Choroid plexus epithelial cell (primary cell): ENCODE measurements at regions not wholly inside any gene's neighbourhood (a gene's known extent, or its start where the extent isn't known, plus 50 kb on each side); places are given as distances from the start of the nearest gene placed in this dataset.
A peak's percentile ranks its signal among the peaks of the same experiment; 100 is the strongest.

Experiments used
- DNase-seq: peaks from one replicate; pipeline ENCODE4 v3.0.0-alpha.2; 2010; ENCODE audit warnings: low read depth
- H3K4me3 ChIP-seq: 2 replicates; pipeline ENCODE4 v1.5.1; 2011; ENCODE audit warnings: low read depth, mild to moderate bottlenecking, control low read depth, low read length, moderate library complexity
- TF ChIP-seq, protein P1 (sequence below): conservative IDR thresholded peaks from 2 replicates; pipeline ENCODE4 v1.5.1; 2011; ENCODE audit warnings: low read depth, mild to moderate bottlenecking, control low read depth, inconsistent platforms, low read length, moderate library complexity

- H3K4me3 ChIP-seq = no peak overlapping the region
- TF ChIP-seq, protein P1, sequence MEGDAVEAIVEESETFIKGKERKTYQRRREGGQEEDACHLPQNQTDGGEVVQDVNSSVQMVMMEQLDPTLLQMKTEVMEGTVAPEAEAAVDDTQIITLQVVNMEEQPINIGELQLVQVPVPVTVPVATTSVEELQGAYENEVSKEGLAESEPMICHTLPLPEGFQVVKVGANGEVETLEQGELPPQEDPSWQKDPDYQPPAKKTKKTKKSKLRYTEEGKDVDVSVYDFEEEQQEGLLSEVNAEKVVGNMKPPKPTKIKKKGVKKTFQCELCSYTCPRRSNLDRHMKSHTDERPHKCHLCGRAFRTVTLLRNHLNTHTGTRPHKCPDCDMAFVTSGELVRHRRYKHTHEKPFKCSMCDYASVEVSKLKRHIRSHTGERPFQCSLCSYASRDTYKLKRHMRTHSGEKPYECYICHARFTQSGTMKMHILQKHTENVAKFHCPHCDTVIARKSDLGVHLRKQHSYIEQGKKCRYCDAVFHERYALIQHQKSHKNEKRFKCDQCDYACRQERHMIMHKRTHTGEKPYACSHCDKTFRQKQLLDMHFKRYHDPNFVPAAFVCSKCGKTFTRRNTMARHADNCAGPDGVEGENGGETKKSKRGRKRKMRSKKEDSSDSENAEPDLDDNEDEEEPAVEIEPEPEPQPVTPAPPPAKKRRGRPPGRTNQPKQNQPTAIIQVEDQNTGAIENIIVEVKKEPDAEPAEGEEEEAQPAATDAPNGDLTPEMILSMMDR = no peak
- no peak for DNase-seq
Observed at GRCh38 chr13:47038188-47038587, 141.3 kb upstream of the HTR2A start.

GRCh38 chr13:47036294-47037008, 139.6 kb upstream of the HTR2A start:
- no peak overlapping the region for H3K4me3 ChIP-seq
- TF ChIP-seq, protein P1 = no peak
- no peak for DNase-seq

DNA sequence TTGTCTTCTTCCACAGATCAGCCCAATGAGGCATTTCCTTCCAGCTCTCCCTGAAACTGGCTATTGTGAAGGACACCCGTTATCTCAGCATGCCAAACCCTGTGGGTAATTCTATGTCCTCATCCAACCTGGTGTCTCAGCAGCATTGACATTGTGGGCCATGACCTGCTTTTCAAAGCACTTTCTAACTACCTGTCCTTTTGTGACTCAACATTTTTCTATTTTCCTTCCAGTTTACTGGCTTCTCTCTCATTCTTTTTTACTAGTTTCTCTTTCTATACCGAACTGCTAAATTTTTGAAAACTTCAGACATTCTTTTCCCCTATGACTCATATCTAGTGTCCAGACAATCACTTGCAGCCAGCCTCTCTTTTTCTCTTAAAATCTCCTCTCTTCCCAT, 136.4 kb upstream of the HTR2A start:
- peak overlapping the region; percentile 52 for H3K4me3 ChIP-seq
- peak; percentile 64 for DNase-seq

GRCh38 chr13:47027780-47028437, 131.1 kb upstream of the HTR2A start:
- H3K4me3 ChIP-seq = no peak overlapping the region
- TF ChIP-seq, protein P1 = no peak
- DNase-seq = peak; percentile 21

More for the DNA sequence above, 136.4 kb upstream of the HTR2A start:
- TF ChIP-seq, protein P1 = no peak

DNA sequence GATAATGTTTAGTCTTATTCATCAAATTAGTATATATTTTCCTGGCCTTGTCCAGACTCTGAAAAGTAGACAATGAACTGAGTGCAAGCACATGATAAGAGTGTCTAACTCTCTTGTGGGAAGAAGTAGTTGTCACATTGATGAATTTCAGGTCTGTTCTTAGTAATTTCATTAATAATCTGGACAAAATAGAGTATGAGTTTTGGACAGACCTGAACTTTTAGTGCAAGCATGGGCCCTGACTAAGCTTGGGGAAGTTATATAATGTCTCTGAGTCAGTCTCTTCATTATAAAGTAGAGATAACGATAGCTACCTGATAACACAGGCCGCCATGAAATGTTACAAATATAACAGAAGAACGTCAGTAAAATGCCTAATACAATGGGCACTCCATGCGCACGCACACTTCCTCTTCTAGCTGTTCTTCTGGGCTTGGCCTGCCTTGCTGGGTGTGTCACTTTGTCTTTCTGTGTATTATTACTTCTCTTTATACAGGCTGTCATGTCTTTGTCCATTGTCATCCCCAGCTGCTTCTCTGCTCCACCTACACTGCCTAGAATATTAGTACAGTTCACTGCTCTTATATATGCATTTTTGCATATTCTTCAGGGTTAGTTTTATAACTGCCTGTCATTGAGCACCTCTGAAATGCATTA, 129.1 kb upstream of the HTR2A start:
- H3K4me3 ChIP-seq = no peak overlapping the region
- no peak for DNase-seq
- TF ChIP-seq, protein P1 = no peak

DNA sequence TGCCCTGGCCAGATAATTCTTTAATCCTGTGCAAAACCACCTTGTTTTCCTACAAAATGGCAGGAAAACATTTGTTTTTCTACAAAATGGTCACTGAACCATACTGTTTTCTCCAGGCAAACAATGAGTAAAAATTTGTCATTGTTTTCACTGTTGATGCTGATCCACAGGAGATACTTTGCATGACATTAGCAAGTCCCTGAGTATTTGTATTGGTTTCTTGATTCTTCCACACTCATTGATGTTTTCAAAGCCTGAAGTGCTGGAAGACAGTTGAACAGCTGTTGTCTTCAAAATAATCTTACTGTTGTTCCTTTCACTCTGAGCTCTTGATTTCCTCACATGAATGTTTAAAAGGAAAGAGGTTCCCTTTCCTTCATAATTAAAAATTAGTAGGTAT, 123.1 kb upstream of the HTR2A start:
- TF ChIP-seq, protein P1 = no peak
- no peak overlapping the region for H3K4me3 ChIP-seq
- no peak for DNase-seq
